ENCODE measurements at regions not wholly inside any gene's neighbourhood (a gene's known extent, or its start where the extent isn't known, plus 50 kb on each side); places are given as distances from the start of the nearest gene placed in this dataset.
A peak's percentile ranks its signal among the peaks of the same experiment; 100 is the strongest.
"Not testable (repeated sequence)": the region's sequence is repeated elsewhere in the genome, so short reads cannot be mapped to it uniquely, and the experiment has no call there.

DNA sequence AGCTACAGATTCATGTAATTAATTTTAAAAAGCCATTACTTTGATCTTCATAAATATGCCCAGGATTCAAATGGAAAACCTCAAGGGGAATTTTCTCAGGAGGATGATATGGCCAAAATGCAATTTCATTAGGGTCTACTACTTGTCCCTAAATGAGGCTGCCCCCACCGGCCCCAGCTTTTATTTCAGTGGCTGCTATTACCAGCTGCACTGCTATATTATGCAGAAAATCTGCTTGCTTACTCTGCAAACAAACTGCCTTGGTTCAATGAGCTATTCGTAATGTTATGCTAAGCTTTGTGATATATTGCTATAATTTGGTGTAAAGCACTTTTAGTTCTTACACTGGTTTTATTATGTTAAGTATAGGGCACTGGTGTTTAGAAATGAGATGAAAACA lies 137.3 kb upstream of the TMTC4 start:
- no peak for DNase-seq (ENCODE audit: low spot score)

DNA sequence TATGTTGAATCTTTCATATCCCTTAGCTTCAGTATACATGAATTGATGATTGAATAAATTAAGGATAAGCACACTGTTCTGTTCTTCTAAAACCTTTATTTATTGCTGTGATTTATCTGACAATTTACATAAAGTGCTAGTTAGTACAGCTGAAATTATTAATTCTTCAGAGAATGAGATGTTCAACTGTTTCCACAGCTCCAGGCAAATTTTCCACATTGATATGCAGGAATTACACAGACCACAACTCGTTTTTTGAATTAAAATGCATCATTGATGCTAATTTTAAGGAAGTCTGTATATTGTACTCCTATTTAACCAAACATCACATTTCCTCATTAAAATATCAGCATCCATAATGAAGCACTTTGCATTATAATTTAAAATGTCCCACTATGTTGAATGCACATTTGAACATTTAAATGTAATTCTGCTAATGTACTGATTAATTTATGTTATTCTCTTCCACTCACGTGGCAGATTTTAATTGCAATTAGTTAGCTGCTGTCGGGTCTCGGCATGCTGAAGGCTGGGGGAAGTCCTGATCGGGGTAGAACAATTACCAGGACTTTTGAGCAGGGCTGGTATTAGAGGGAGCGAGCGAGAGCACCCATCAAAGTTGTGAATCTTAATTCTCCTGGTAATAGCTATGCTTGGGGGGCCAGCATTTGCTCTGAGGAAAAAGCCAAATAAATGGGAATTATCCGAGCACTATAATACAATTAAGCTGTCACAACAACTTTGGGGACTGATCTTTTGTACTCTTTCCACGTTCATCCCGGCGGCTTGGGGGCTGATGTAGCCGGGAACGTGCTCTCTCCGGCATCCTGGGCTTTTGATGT lies 136.7 kb upstream of the TMTC4 start:
- no peak for DNase-seq (ENCODE audit: low spot score)

DNA sequence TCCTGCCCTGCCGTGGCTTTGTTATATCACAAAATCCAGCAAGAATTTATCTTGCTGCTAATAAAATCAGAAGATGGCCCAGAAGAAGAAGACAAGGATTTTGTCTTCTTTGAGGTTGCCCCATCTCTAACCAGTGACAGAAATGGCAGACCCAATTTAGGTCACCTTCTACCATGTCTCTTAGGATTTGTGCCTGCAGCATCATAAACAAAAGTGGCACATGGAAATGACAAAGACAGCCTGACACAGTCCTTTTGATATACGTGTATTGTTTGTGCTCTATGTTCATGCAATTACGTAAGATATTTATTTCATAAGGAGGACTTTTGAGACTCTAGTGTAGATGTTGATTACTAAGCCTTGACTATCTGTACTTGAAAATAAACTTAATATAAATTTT lies 135.9 kb upstream of the TMTC4 start:
- DNase-seq (ENCODE audit: low spot score): no peak

DNA sequence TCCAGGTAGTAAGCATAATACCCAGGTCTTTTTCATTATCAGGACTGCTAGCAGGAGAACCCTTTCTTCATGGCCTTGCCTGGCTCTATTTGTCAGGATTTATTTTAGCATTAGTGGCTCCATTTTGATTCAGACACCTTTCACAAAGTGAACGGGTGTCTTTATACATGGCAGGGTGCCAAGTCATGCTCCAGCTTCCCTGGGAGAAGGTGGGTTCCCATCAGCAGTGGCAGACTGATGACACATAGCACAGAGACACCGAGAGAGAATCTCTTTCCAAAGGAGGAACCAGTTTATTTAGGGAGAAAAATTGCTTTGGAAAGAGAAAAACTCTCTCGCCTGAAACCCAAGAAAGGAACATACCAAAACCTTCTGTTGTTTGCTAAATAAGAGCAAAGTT lies 135.3 kb upstream of the TMTC4 start:
- no peak for DNase-seq (ENCODE audit: low spot score)

DNA sequence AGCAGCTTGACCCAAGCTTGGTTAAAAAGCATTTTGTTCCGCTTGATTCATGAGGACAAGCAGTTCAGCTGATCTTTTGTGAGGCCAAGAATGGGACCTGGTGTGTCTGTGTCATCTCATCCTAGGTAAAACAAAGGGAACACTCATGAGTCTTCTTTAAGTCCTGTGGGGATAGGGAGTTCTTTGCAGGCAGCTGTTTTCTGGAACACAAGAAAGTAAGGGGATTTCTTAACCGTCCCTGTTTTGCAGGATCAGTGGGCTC lies 134.5 kb upstream of the TMTC4 start:
- DNase-seq (ENCODE audit: low spot score): no peak

DNA sequence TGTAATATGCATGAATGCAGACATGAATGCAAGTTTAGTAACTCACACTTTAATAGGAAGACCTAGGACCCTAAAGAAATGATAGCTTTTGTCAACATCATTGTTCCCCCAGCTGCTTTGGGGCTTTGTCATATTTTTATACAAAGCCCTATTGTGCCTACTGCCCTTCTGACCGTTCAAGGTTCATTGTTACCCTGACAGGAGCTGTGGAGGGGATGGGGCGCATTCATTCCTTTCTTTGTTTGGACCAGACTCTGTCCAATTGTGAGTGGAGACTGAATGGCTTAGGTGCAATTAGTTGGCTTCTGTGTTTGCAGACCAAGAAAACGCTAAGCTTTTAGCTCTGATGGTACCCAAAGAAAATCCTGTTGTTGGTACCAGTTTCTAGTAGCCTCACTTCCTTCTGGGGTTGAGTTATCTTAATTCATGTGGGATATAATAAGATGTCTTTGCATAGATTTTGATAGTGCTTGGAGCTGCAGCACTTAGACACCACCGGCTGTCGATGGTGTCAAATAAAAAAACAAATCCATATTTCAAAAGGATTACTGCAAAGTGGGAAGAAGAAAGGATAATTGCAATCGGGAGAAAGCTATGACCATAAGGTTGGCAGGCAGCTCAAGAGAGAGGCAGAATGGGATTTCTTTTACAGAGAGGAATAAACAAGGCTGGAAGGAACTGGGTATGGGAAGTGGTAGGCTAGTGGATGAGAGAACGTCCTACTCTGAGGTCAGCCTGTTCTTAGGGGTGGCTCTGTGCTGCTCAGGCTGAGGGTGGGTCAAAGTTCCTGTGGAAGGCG lies 133.9 kb upstream of the TMTC4 start:
- no peak for DNase-seq (ENCODE audit: low spot score)

DNA sequence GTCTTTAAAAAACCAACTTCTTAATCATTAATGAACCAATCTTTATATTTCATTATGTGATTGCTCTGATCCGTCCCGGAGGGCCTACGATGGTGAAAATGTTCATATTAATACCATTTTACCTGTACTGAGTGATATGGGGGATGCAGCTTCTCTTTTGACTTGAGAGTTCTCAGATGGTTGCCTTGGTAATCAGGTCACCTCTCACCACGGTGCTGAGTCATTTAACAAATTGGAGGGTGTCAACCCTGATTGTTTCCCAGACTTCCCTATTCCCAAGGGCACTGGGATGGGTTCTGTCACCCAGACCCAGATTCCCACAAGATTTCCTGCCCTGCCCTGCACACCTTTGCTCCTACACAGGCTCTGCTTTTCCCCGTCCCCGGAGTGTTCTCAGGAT lies 128.5 kb upstream of the TMTC4 start:
- DNase-seq (ENCODE audit: low spot score): no peak

DNA sequence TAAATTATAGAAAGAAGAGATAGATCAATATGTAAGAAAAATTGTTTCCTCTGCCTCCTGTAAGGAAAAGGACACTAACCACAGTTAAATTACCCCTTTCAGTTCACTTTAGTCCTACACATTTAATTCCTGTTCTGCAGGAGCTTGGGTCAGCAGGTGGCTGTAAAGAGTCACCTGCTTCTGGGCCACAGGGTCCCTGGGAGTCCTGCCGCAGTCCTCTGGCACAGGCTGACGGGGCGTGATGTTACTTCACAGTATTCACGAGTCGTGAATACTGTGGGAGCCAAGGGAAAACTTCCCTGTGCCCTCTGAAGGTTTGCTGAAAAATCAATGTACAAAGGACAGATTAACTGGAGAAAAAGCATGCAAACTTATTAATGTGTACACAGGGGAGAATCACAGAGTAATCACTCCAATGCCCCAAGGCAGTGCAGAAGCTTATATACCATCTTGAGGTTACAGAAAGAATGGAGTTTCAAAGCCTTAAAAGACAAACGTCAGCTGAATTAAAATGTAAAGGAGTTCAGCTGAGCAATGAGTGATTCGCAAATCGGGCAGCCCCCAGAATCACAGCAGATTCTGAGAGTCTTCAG lies 125.8 kb upstream of the TMTC4 start:
- DNase-seq (ENCODE audit: low spot score): no peak

DNA sequence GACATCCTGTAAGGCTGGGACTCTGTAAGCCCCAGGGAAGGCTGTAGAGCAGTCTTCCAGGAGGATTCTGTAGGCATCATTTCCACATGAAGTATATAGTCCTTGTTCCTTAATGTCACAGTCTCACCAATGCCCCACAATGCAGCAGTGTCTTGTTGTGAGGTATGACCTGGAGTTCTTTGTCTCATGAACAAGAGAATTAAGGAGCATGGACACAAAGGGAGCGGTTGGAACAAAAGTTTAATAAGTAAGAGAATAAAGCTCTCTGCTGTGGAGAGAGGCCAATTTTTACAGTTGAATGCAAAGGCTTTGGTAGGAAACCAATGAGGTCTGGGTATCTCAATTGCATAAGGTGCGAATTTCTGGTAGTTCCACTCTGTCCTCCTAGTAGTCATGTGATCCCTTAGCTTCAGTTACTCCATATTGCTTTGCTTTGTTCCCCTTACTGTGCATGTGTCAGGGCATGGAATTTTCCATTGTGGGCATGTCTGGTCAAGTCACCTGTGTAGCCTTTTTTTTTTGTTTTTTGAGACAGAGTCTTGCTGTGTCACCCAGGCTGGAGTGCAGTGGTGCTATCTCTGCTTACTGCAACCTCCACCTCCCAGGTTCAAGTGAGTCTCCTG lies 124.3 kb upstream of the TMTC4 start:
- DNase-seq (ENCODE audit: low spot score): no peak

DNA sequence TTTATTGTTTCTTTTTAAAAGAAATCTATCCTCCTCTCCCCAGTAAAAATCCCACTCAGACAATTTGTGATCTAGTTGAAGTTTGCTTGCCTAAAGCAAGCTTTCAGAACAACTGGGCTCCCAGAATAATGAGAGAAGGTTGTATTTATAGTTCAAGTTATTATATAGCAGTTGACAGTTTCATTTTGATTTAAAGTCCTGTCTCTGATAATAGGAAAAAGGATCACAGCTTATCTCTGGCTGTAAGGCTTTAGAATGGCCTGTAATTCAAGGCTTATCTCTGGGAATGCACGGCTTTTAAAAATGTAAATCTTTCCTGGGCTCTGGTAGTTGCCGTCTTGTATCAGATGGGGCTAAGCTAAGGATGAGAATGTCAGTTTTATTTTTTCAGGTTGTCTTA lies 123.3 kb upstream of the TMTC4 start:
- DNase-seq (ENCODE audit: low spot score): no peak

DNA sequence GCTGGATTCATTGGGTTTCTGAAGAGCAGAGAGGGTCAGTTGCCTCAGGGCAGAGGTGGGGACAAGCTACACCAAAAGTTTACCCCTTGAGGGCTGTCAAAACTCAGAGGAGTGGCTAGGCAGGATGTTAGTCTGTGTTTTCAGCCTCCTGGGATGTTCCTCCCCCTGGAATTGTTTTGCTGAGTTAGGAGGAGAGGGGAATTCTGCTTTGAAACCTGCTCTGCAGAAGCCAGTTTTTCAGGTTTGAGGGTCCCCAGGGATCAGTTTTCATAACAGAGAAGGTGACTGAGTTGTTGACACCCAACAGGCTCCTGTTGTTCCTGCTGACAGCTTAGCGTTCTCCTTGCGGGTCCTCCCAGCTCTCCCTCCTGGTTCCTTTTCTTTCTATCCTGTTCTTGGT lies 121.9 kb upstream of the TMTC4 start:
- DNase-seq (ENCODE audit: low spot score): no peak

DNA sequence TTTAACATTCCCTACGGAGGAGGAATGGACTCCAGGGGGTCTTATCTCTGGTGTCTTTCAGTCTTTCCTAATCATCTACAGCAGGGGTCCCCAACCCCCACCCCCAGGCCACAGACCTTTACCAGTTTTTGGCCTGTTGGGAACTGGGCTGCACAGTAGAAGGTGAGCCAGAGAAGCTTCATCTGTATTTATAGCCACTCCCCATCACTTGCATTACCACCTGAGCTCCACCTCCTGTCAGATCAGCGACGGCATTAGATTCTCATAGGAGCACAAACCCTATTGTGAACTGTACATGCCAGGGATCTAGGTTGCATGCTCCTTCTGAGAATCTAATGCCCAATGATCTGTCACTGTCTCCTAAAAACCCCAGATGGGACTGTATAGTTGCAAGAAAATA lies 120.0 kb upstream of the TMTC4 start:
- DNase-seq (ENCODE audit: low spot score): no peak

DNA sequence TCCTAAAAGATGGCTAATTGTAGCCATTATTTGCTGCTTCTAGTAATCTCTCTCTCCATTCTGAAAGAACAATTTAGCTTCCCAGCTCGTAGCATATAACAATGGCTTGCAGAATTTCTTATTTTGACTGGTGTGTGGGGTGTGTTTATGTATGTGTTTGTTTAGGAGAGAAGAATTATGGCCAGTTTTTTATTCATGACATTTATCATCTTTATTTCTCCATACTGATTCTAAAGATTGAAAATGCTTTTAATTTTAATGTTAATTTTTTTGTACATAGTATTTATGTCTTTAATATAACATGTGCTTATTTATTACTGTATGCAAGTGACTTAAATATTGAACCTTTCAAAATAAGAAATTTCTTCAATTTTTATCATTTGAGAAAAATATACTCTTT lies 115.8 kb upstream of the TMTC4 start:
- DNase-seq (ENCODE audit: low spot score): no peak

DNA sequence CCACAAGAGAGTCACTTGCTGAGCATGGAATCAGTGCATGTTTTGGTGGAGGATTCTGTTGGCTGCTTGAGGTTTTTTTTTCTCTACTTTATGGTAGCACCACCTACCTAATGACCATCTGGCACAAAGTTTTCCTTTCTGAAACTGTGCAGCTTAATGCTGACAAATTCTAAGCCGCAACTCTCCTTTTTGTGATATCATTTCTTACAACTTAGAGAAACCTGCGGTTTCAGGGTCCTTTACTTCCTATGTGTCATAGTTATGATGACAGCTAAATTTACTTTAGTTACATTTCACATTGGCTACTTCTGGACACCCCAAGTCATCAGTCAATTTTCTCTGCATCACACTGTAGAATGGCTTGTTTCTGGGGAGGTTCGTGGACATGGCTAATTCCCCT lies 115.4 kb upstream of the TMTC4 start:
- DNase-seq (ENCODE audit: low spot score): peak; percentile 35

DNA sequence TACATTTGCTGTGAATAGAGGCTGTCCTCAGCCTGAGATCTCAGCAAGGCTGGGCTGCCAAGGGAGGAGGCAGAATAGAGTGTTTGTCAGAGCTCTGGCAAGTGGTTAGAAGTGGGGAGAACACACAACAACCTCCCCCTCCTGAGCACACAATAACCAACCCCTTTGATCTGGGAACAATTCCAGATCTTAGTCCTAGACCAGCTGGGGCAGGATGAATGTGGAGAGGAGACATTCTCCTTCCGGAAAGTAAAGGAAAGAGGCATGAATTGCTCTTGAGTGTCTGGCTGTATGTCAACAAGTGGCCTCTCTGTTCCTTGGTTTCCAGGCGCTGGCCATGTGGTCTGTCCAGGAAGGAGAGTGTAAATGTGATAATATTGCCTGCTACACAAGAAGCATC lies 114.9 kb upstream of the TMTC4 start:
- peak; percentile 38 for DNase-seq (ENCODE audit: low spot score)

DNA sequence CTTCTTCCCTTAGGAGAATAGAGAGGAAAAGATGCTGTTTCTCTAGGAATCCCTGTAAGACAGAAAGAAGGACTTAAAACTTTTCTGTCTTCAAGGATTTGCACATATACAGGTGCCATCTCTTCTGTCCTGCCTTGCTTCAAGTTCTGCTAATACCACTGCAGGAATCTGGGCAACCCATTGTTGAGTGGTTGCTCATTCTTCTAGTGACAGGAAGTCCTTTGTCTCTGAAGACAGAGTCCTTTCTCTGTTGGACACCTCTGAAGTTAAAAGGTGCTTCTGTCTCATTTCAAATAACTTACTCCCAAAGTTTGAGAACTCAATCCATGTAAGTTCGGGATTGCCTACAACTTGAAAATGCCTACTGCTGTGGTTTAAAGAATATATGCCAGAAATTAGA lies 114.4 kb upstream of the TMTC4 start:
- no peak for DNase-seq (ENCODE audit: low spot score)

DNA sequence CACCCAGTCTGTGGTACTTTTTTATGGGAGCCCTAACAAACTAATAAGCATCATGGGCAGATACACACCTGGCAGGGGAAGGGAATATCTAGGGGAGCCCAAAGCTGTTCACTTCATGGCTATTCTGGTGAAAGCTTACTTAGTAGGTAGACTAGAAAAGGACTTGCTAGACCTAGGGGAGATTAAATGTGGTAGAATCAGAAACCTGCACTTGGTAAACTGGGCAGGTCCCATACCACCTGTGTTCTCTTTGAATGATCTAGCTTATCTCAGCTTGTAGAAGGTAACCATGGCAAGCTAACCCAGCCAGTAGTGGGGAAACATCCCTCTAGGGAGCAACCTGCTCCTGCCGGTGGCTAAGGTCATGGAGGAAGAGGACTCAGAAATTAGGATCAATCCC lies 113.9 kb upstream of the TMTC4 start:
- DNase-seq (ENCODE audit: low spot score): no peak

DNA sequence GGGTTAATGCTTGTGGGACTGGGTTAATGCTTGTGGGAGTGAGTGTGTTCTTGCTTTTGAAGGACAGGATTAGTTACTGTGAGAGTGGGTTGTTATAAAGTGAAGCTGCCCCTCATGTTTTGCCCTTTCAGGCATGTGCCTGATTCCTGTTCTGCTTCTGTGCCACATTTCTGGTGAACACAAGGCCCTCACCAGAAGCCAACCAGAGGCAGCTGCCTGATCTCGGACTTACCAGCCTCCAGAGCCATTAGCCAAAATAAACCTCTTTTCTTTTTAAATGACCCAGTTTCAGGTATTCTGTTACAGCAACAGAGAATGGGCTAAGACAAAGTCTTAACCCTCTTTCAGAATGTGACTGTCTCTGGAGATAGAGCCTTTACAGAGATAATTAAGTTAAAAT lies 113.3 kb upstream of the TMTC4 start:
- DNase-seq (ENCODE audit: low spot score): no peak

DNA sequence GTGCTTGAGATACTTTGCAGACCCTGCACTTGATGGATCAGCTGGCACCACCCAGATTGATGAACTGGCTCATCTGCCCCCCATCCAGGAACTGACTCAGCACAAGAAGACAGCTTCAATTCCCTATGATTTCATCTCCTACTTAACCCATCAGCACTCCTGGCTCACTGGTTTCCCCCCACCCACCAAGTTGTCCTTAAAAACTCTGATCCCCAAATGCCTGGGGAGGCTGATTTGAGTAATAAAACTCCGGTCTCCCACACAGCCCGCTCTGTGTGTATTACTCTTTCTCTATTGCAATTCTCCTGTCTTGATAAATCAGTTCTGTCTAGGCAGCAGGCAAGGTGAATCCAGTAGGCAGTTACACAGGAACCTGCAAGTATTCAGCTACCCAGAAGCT lies 102.1 kb upstream of the TMTC4 start:
- not testable (repeated sequence) for DNase-seq (ENCODE audit: low spot score)

DNA sequence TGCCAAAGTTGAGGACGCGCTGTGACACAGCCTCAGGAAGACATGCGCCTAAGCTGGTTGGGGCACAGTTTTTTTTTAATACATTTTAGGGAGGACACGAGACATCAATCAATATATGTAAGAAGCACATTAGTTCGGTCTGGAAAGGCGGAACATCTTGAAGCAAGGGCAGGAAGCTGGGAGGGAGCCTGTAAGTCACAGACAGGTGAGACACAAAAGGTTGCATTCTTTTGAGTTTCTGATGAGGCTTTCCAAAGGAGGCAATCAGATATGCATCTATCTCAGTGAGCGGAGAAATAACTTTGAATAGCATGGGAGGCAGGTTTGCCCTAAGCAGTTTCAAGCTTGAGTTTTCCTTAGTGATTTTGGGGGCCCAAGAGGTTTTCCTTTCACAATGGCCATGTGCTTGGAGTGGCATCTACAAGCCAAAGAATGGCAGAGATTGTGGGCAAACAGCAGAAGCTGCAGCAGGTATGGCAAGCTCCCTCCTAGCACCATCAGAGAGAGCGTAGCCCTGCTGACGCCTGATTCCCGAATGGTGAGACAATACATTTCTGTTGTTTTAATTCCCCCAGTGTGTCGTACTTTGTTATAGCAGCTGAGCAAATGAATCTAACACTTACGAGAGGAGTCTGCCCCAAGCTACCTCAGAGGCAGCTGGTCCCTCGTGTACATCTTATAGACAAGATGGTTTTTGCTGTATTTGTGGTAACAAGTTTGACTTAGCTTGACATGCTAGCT lies 99.5 kb upstream of the TMTC4 start:
- DNase-seq (ENCODE audit: low spot score): no peak

DNA sequence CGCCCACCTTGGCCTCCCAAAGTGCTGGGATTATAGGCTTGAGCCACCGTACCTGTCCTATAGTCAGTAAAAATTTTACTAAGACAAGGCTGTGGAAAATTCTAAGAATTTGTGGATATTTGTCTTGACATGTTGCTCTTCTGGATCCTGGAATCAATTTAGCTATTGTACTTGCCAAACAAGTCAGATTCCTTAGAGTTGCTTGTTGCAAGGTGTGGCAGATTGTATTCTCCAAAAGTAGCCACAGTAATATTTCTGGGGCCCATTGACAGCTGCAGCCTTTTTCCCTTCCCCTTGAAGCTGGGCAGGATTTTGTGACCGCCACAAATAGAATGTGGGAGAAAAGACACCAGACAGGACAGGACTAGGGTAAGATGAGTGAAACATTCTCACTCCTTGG lies 98.8 kb upstream of the TMTC4 start:
- DNase-seq (ENCODE audit: low spot score): no peak

DNA sequence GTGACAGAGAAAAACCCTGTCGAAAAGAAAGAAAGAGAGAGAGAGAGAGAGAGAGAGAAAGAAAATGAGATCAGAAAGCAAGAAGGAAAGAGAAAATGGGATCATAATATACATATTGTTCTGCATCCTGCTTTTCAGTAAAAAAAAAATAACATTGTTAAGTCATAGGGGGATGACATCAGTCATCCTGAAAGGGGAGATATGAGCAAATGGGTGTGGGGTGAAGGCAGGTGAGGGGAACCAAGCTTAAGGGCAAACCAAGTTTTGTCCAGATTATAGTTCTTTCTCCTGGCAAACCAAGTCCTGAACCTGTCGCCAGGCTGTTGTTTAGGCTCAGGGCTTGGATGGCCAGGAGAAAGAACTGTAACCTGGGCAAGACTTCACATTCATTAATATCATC lies 92.6 kb upstream of the TMTC4 start:
- DNase-seq (ENCODE audit: low spot score): no peak

Data from H4 (cell line).